K562 (cell line): ENCODE measurements at regions not wholly inside any gene's neighbourhood (a gene's known extent, or its start where the extent isn't known, plus 50 kb on each side); places are given as distances from the start of the nearest gene placed in this dataset.

ENCODE experiments used
- ATF1 ChIP-seq, 2 experiments: fragments of 450-650 bp in 1 of 2; IDR thresholded peaks; 2 replicates each; pipeline ENCODE4 v1.6.1; 2016; ENCODE audit warnings: missing compliant biosample characterization in 1 of 2, missing genetic modification characterization in 1 of 2
- BACH1 ChIP-seq: fragments of 200-800 bp; sonication (Bioruptor generic); IDR thresholded peaks from 2 replicates; pipeline ENCODE4 v1.6.1; 2016; ENCODE audit warnings: missing genetic modification characterization, missing compliant biosample characterization
- CAMTA2 ChIP-seq: fragments of 250-450 bp; sonication (Bioruptor Pico); conservative IDR thresholded peaks from 2 replicates; pipeline ENCODE4 v1.5.1; 2022
- CREM ChIP-seq: IDR thresholded peaks from 2 replicates; pipeline ENCODE4 v1.6.1; 2014; ENCODE audit warnings: antibody characterized with exemption, low read depth
- E2F6 ChIP-seq, 2 experiments: IDR thresholded peaks; 2 replicates each; pipeline ENCODE4 v1.6.1; 2011; ENCODE audit warnings: borderline replicate concordance in 1 of 2, control low read depth in 1 of 2, low read depth in 1 of 2, low read length in 1 of 2, mild to moderate bottlenecking in 1 of 2, mixed read lengths in 1 of 2, moderate library complexity in 1 of 2; ENCODE audit not compliant: insufficient read depth in 1 of 2, insufficient read length in 1 of 2, poor library complexity in 1 of 2, severe bottlenecking in 1 of 2; ENCODE audit errors: extremely low read depth in 1 of 2
- FOXJ2 ChIP-seq: fragments of 200-800 bp; sonication (Bioruptor generic); IDR thresholded peaks from 2 replicates; pipeline ENCODE4 v1.6.1; 2016; ENCODE audit warnings: missing genetic modification characterization, missing compliant biosample characterization
- GTF2B ChIP-seq: IDR thresholded peaks from 2 replicates; pipeline ENCODE4 v1.6.1; 2011; ENCODE audit not compliant: insufficient read length; ENCODE audit errors: extremely low read depth
- GTF2E2 ChIP-seq: fragments of 200-800 bp; sonication (Bioruptor generic); IDR thresholded peaks from 2 replicates; pipeline ENCODE4 v1.6.1; 2016; ENCODE audit warnings: missing genetic modification characterization, missing compliant biosample characterization
- GTF3C2 ChIP-seq: IDR thresholded peaks from 3 replicates; pipeline ENCODE4 v1.6.1; 2011; ENCODE audit warnings: borderline replicate concordance, mild to moderate bottlenecking, moderate library complexity; ENCODE audit not compliant: insufficient read length; ENCODE audit errors: extremely low read depth
- MCM7 ChIP-seq, 2 experiments: fragments of 450-650 bp; IDR thresholded peaks; 2 replicates each; pipeline ENCODE4 v1.6.1; 2016 to 2018
- NFE2 ChIP-seq: IDR thresholded peaks from 2 replicates; pipeline ENCODE4 v1.6.1; 2014; ENCODE audit warnings: antibody characterized with exemption, low read depth
- RBM15 ChIP-seq: fragments of 200-400 bp; formaldehyde crosslinking; IDR thresholded peaks from 2 replicates; pipeline ENCODE4 v1.6.1; 2018; ENCODE audit warnings: mild to moderate bottlenecking, low read length, moderate library complexity; ENCODE audit not compliant: insufficient read depth
- RBM22 ChIP-seq: fragments of 200-400 bp; formaldehyde crosslinking; IDR thresholded peaks from 2 replicates; pipeline ENCODE4 v1.6.1; 2018; ENCODE audit warnings: low read length, low read depth; ENCODE audit not compliant: poor library complexity, severe bottlenecking
- STAT5A ChIP-seq: IDR thresholded peaks from 2 replicates; pipeline ENCODE4 v1.6.1; 2012; ENCODE audit warnings: low read length, inconsistent platforms, borderline replicate concordance
- SUPT5H ChIP-seq: fragments of 450-650 bp; IDR thresholded peaks from 2 replicates; pipeline ENCODE4 v1.6.1; 2016
- TAF15 ChIP-seq: fragments of 200-400 bp; formaldehyde crosslinking; IDR thresholded peaks from 2 replicates; pipeline ENCODE4 v1.6.1; 2017; ENCODE audit warnings: mild to moderate bottlenecking, low read depth, low read length, moderate library complexity
- TAF7 ChIP-seq: fragments of 450-650 bp; IDR thresholded peaks from 2 replicates; pipeline ENCODE4 v1.6.1; 2016; ENCODE audit warnings: missing genetic modification characterization, missing compliant biosample characterization
- ZFP1 ChIP-seq: fragments of 450-650 bp; formaldehyde crosslinking; IDR thresholded peaks from 2 replicates; pipeline ENCODE4 v1.4.0; 2020; ENCODE audit warnings: mild to moderate bottlenecking, mixed read lengths
- TF ChIP-seq, protein P1 (sequence below): sonication (generic); formaldehyde crosslinking; IDR thresholded peaks from 2 replicates; pipeline ENCODE4 v1.8.1; 2023; ENCODE audit warnings: mild to moderate bottlenecking, missing genetic modification reagents, moderate library complexity
- TF ChIP-seq, protein P2 (sequence below): fragments of 450-650 bp; IDR thresholded peaks from 2 replicates; pipeline ENCODE4 v1.6.1; 2016

DNA sequence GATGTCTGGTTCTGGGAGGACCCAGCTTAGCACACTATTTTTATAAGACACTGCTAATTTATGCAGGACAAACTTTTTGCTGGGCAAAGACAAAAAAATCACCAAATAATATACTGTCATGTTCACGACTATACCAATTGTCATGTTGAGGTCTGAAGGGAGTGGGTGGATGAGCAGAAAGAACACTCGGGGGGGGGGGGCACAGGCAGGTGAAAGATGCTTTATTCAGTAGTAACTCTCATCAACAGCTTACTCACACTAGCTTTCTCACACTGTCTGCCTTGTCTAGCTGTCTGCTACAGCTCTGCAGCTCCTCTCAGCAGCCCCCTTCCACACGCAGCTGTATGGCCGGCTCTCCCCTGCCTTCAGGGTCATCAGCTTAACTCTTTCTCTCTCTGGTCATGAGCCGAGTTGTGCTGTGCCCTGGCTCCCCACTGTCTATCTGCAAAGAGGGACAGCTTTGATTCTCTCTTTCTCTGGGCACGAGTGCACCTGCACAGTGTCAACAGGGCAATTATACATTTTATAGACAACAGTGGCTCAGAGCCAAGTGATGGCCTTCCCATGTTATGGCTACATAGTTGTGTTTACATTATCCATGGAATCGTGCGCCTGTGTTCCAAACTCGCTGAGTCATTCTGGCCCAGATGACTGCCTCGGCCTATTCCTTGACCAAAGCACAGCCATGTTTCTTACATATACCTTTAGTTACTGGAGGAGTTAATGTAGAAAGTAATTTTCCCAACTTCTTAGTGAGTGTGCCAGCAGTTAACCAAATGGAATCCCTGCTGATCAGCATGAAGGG, 187.7 kb upstream of the PRSS16 start (continued):
- no peak for TF ChIP-seq CAMTA2 (CRISPR knock-in tag)
- TF ChIP-seq, protein P1, sequence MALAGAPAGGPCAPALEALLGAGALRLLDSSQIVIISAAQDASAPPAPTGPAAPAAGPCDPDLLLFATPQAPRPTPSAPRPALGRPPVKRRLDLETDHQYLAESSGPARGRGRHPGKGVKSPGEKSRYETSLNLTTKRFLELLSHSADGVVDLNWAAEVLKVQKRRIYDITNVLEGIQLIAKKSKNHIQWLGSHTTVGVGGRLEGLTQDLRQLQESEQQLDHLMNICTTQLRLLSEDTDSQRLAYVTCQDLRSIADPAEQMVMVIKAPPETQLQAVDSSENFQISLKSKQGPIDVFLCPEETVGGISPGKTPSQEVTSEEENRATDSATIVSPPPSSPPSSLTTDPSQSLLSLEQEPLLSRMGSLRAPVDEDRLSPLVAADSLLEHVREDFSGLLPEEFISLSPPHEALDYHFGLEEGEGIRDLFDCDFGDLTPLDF (CRISPR knock-in tag), result no peak
- TF ChIP-seq, protein P2, sequence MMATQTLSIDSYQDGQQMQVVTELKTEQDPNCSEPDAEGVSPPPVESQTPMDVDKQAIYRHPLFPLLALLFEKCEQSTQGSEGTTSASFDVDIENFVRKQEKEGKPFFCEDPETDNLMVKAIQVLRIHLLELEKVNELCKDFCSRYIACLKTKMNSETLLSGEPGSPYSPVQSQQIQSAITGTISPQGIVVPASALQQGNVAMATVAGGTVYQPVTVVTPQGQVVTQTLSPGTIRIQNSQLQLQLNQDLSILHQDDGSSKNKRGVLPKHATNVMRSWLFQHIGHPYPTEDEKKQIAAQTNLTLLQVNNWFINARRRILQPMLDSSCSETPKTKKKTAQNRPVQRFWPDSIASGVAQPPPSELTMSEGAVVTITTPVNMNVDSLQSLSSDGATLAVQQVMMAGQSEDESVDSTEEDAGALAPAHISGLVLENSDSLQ, result no peak
- TF ChIP-seq BACH1 (tag), result peak; percentile 84
- TF ChIP-seq SUPT5H, result no peak
- TF ChIP-seq TAF15, result no peak
- peak; percentile 83 for TF ChIP-seq NFE2
- TF ChIP-seq ATF1 (CRISPR knock-in tag; IDR thresholded peaks at IDR 0.05), result no peak
- peak; percentile 17; the same call in 1 of the 2 replicates for TF ChIP-seq ATF1 (tag; IDR thresholded peaks at IDR 0.05)
- TF ChIP-seq CREM, result no peak
- TF ChIP-seq FOXJ2, result no peak
- TF ChIP-seq GTF2E2 (tag), result no peak
- TF ChIP-seq GTF2B, result no peak
- no peak for TF ChIP-seq RBM22
- TF ChIP-seq GTF3C2, result no peak
- TF ChIP-seq MCM7 (IDR thresholded peaks at IDR 0.05), result no peak
- TF ChIP-seq STAT5A, result no peak
- peak; percentile 23; the same call in 1 of the 2 replicates for TF ChIP-seq TAF7 (tag)
- TF ChIP-seq E2F6 (IDR thresholded peaks at IDR 0.05; ENCODE audit: borderline replicate concordance in 1 of 2, extremely low read depth in 1 of 2, insufficient read depth in 1 of 2, insufficient read length in 1 of 2, low read depth in 1 of 2, low read length in 1 of 2, poor library complexity in 1 of 2, severe bottlenecking in 1 of 2), result no peak
- TF ChIP-seq RBM15, result no peak
- no peak for TF ChIP-seq ZFP1 (CRISPR knock-in tag)
